T-cell (primary cell): ENCODE measurements at regions not wholly inside any gene's neighbourhood (a gene's known extent, or its start where the extent isn't known, plus 50 kb on each side); places are given as distances from the start of the nearest gene placed in this dataset.

Experiments
- ATAC-seq, 4 experiments: fragments of 200-7000 bp in 3 of 4; fragments of 150-1000 bp in 1 of 4; cut with Tn5 transposase; replicated peaks in 1 of 4; 1 replicate in 3 of 4; 2 replicates in 1 of 4; pipeline ENCODE4 v1.10.0; 2021; ENCODE audit warnings: moderate library complexity in 3 of 4, mild to moderate bottlenecking in 2 of 4, moderate number of reproducible peaks in 1 of 4
- CTCF ChIA-PET, 2 donors: fragments of 300-600 bp; sonication (Branson Sonifier 250); formaldehyde crosslinking; loops; one replicate each; lab custom pipeline; 2022; ENCODE audit warnings: antibody characterized with exemption in 2 of 2; lab: Charles Lee
- POLR2A ChIA-PET, 2 donors: fragments of 300-600 bp; sonication (Branson Sonifier 250); formaldehyde crosslinking; loops; one replicate each; lab custom pipeline; 2022; ENCODE audit warnings: antibody characterized with exemption in 2 of 2; lab: Charles Lee
- DNase-seq, 35 experiments: peaks; one replicate each; pipeline versions ENCODE4 v3.0.0 to v3.0.0-alpha.2; 2013 to 2023
- H3K27ac ChIP-seq: one replicate; pipeline ENCODE4 v1.5.1; 2013; ENCODE audit warnings: low read length
- H3K27me3 ChIP-seq, 2 experiments: replicated peaks in 1 of 2; 1 replicate in 1 of 2; 2 replicates in 1 of 2; pipeline versions ENCODE4 v1.6.1 to v1.7.0; 2013; ENCODE audit warnings: low read length in 1 of 2, mixed read lengths in 1 of 2; ENCODE audit not compliant: control insufficient read depth in 2 of 2, insufficient read depth in 2 of 2; ENCODE audit errors: extremely low read depth in 1 of 2
- H3K36me3 ChIP-seq, 2 donors: 1 replicate in 1 of 2; 2 replicates in 1 of 2; pipeline versions ENCODE4 v1.6.1 to v1.7.0; 2013; ENCODE audit warnings: low read length in 1 of 2; ENCODE audit not compliant: control insufficient read depth in 2 of 2, insufficient read depth in 1 of 2; ENCODE audit errors: extremely low read depth in 1 of 2
- H3K4me1 ChIP-seq, 2 experiments: 1 replicate in 1 of 2; 2 replicates in 1 of 2; pipeline versions ENCODE4 v1.6.1 to v1.7.0; 2013; ENCODE audit warnings: low read length in 2 of 2, mixed read lengths in 1 of 2; ENCODE audit not compliant: insufficient read depth in 2 of 2, control insufficient read depth in 1 of 2; ENCODE audit errors: extremely low read depth in 1 of 2
- H3K4me3 ChIP-seq, 2 donors: 1 replicate in 1 of 2; 2 replicates in 1 of 2; pipeline versions ENCODE4 v1.5.1 to v1.7.0; 2013; ENCODE audit warnings: mild to moderate bottlenecking in 2 of 2, low read length in 1 of 2, moderate library complexity in 1 of 2; ENCODE audit not compliant: control insufficient read depth in 1 of 2; ENCODE audit errors: extremely low read depth in 1 of 2
- H3K9me3 ChIP-seq: 2 replicates; pipeline ENCODE4 v1.7.0; 2013
- H3K27ac Mint-ChIP-seq, 2 donors: one replicate each; pipeline ENCODE4 v1.8.0; 2020 to 2021; ENCODE audit warnings: mild to moderate bottlenecking in 2 of 2, mixed read lengths in 2 of 2
- H3K27me3 Mint-ChIP-seq, 2 donors: one replicate each; pipeline ENCODE4 v1.8.0; 2021 to 2022; ENCODE audit warnings: mixed read lengths in 2 of 2
- H3K36me3 Mint-ChIP-seq: one replicate; pipeline ENCODE4 v1.8.0; 2021; ENCODE audit warnings: mixed read lengths
- H3K4me1 Mint-ChIP-seq, 3 donors: one replicate each; pipeline ENCODE4 v1.8.0; 2020 to 2022; ENCODE audit warnings: mixed read lengths in 3 of 3, mild to moderate bottlenecking in 1 of 3
- H3K4me3 Mint-ChIP-seq, 3 donors: one replicate each; pipeline ENCODE4 v1.8.0; 2020 to 2022; ENCODE audit warnings: mild to moderate bottlenecking in 3 of 3, mixed read lengths in 3 of 3, moderate library complexity in 3 of 3
- H3K9me3 Mint-ChIP-seq, 3 donors: one replicate each; pipeline ENCODE4 v1.8.0; 2020 to 2022; ENCODE audit warnings: mixed read lengths in 3 of 3
- WGBS: methylation state at CpG from one replicate; pipeline ENCODE4 v1.1.5; 2013; ENCODE audit warnings: missing lambda C conversion rate; ENCODE audit not compliant: insufficient coverage; 5-methylcytosine and 5-hydroxymethylcytosine counted together

DNA sequence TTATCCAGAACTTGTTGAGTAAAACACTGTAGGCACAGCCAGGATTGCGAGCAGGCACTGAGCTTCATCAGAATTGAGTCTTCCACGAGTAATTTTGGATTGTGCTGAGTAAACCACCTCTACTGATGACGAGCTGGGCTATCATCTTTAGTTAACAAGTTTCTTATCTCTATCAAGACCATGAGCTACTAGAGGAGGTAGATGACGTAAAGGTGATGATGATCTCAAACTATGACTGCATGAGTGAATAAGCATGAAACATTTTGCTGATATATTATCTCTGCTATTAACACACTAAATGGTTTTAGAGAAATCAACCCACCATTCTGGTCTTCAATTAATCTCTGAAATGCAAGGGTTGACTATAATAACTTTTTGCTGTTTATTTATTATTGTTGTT is 506.0 kb downstream of the GBE1 start:
- Mint-ChIP-seq H3K4me3 (no peak overlapping the region), H3K9me3 (peaks cover 0 to 6% (median 3%) of the 10 kb centered on the region in 3 donors), H3K27me3 (no peaks in the 10 kb centered on the region), H3K27ac (no peak overlapping the region), H3K4me1 (no peaks in the 10 kb centered on the region), H3K36me3 (no peaks in the 10 kb centered on the region)
- ChIA-PET CTCF (no interaction called here), POLR2A (no interaction called here)
- H3K4me1 ChIP-seq = no peaks in the 10 kb centered on the region
- ATAC-seq (no peak), DNase-seq (no peak)
- no peak overlapping the region for H3K27ac ChIP-seq
- no peaks in the 10 kb centered on the region for H3K9me3 ChIP-seq
- no peak overlapping the region for H3K4me3 ChIP-seq
- no peaks in the 10 kb centered on the region for H3K27me3 ChIP-seq
- 80% methylated on average over 1 of the region's 4 CpGs for WGBS
- no peaks in the 10 kb centered on the region for H3K36me3 ChIP-seq

DNA sequence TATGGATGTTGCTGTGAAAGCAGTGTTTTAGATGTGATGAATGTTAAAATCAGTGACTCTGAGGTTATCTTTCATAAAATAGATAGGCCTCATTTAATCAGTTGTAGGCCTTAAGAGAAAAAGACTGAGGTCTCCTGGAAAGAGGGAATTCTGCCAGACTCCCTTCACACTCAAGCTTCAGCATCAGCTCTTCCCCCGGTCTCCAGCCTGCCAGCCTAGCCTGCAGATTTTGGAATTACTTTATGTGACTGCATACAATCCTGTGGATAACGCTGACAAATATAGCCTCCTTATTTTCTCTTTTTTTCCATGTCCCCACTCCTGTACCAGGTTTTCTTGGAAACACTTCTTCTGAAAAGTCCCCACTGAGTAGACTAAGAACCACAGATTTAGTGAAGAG is 510.3 kb downstream of the GBE1 start:
- Mint-ChIP-seq H3K36me3 (no peaks in the 10 kb centered on the region), H3K4me3 (no peak overlapping the region), H3K9me3 (peaks cover 0 to 3% (median 2%) of the 10 kb centered on the region in 3 donors), H3K27me3 (no peaks in the 10 kb centered on the region), H3K4me1 (no peaks in the 10 kb centered on the region), H3K27ac (no peak overlapping the region)
- WGBS = no CpG with 5 or more reads among the region's 2 CpGs
- Histone ChIP-seq H3K4me1 (no peaks in the 10 kb centered on the region), H3K36me3 (no peaks in the 10 kb centered on the region), H3K9me3 (no peaks in the 10 kb centered on the region), H3K4me3 (no peak overlapping the region), H3K27ac (no peak overlapping the region), H3K27me3 (no peaks in the 10 kb centered on the region)
- CTCF ChIA-PET = no interaction called here
- no peak for DNase-seq
- POLR2A ChIA-PET = no interaction called here
- no peak for ATAC-seq

GRCh38 chr3:81249540-81250029 is 511.9 kb downstream of the GBE1 start:
- H3K9me3 Mint-ChIP-seq = peaks cover 0 to 3% (median 2%) of the 10 kb centered on the region in 3 donors
- no peak overlapping the region for H3K4me3 ChIP-seq
- no peak overlapping the region for H3K27ac ChIP-seq
- H3K27ac Mint-ChIP-seq = no peak overlapping the region
- no peak overlapping the region for H3K4me3 Mint-ChIP-seq
- no peaks in the 10 kb centered on the region for H3K4me1 Mint-ChIP-seq
- 89% methylated on average over 1 of the region's 1 CpG for WGBS
- H3K9me3 ChIP-seq = no peaks in the 10 kb centered on the region
- no peaks in the 10 kb centered on the region for H3K27me3 ChIP-seq
- no peaks in the 10 kb centered on the region for H3K36me3 Mint-ChIP-seq
- ChIA-PET CTCF (no interaction called here), POLR2A (no interaction called here)
- no peaks in the 10 kb centered on the region for H3K36me3 ChIP-seq
- no peaks in the 10 kb centered on the region for H3K27me3 Mint-ChIP-seq
- no peaks in the 10 kb centered on the region for H3K4me1 ChIP-seq
- ATAC-seq (no peak), DNase-seq (no peak)

GRCh38 chr3:81245501-81245900 is 515.9 kb downstream of the GBE1 start:
- no peaks in the 10 kb centered on the region for H3K4me1 Mint-ChIP-seq
- Histone ChIP-seq H3K27ac (no peak overlapping the region), H3K4me3 (no peak overlapping the region), H3K36me3 (no peaks in the 10 kb centered on the region), H3K4me1 (no peaks in the 10 kb centered on the region), H3K27me3 (no peaks in the 10 kb centered on the region), H3K9me3 (no peaks in the 10 kb centered on the region)
- no peak overlapping the region for H3K27ac Mint-ChIP-seq
- no peak overlapping the region for H3K4me3 Mint-ChIP-seq
- ATAC-seq (no peak), DNase-seq (no peak)
- ChIA-PET POLR2A (no interaction called here), CTCF (no interaction called here)
- no CpG with 5 or more reads among the region's 3 CpGs for WGBS
- no peaks in the 10 kb centered on the region for H3K27me3 Mint-ChIP-seq
- peaks cover under 1 to 3% (median 3%) of the 10 kb centered on the region in 3 donors for H3K9me3 Mint-ChIP-seq
- H3K36me3 Mint-ChIP-seq = no peaks in the 10 kb centered on the region

GRCh38 chr3:81245043-81245442 is 516.4 kb downstream of the GBE1 start:
- DNase-seq (no peak), ATAC-seq (no peak)
- no peaks in the 10 kb centered on the region for H3K27me3 Mint-ChIP-seq
- H3K36me3 Mint-ChIP-seq = no peaks in the 10 kb centered on the region
- no peaks in the 10 kb centered on the region for H3K4me1 Mint-ChIP-seq
- Histone ChIP-seq H3K27me3 (no peaks in the 10 kb centered on the region), H3K9me3 (no peaks in the 10 kb centered on the region), H3K4me1 (no peaks in the 10 kb centered on the region), H3K36me3 (no peaks in the 10 kb centered on the region), H3K27ac (no peak overlapping the region), H3K4me3 (no peak overlapping the region)
- no peak overlapping the region for H3K27ac Mint-ChIP-seq
- ChIA-PET CTCF (no interaction called here), POLR2A (no interaction called here)
- H3K4me3 Mint-ChIP-seq = no peak overlapping the region
- H3K9me3 Mint-ChIP-seq = peaks cover 0 to 3% (median 3%) of the 10 kb centered on the region in 3 donors
- WGBS = no CpG with 5 or more reads among the region's 2 CpGs

- no peak for ATAC-seq
- no peak for DNase-seq
- Histone ChIP-seq H3K4me1 (no peaks in the 10 kb centered on the region), H3K9me3 (no peaks in the 10 kb centered on the region), H3K36me3 (no peaks in the 10 kb centered on the region), H3K4me3 (no peak overlapping the region), H3K27ac (no peak overlapping the region), H3K27me3 (no peaks in the 10 kb centered on the region)
- Mint-ChIP-seq H3K36me3 (no peaks in the 10 kb centered on the region), H3K4me3 (no peak overlapping the region), H3K27ac (no peak overlapping the region), H3K4me1 (no peaks in the 10 kb centered on the region), H3K9me3 (peaks cover 0 to 3% (median 3%) of the 10 kb centered on the region in 3 donors), H3K27me3 (no peaks in the 10 kb centered on the region)
- POLR2A ChIA-PET = no interaction called here
- CTCF ChIA-PET = no interaction called here
- WGBS = 100% methylated on average over 3 of the region's 3 CpGs
These were observed 517.2 kb downstream of the GBE1 start for GRCh38 chr3:81244231-81244630.

DNA sequence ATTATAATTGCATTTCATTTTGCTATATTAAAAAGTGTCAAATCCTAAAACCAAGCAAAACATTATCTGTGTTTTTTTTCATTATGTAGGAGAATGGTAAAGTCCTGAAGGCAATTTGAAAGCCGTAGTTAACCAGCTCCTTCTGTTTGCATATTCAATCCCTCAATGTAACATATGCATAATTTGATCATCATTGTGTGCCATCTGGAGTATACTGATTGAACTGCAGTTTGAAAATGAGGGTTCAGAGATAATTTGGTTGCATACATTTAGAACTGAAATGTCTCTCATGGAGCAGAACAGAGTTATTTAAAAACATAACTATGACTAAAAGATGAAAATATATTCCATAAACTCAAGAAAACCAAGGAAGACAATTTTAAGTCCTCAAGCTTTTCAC is 518.6 kb downstream of the GBE1 start:
- Mint-ChIP-seq H3K27me3 (no peaks in the 10 kb centered on the region), H3K27ac (no peak overlapping the region), H3K4me3 (no peak overlapping the region), H3K9me3 (peaks cover 3 to 4% (median 3%) of the 10 kb centered on the region in 3 donors), H3K36me3 (no peaks in the 10 kb centered on the region), H3K4me1 (no peaks in the 10 kb centered on the region)
- H3K27me3 ChIP-seq = no peaks in the 10 kb centered on the region
- H3K9me3 ChIP-seq = no peaks in the 10 kb centered on the region
- DNase-seq (no peak), ATAC-seq (no peak)
- no peaks in the 10 kb centered on the region for H3K4me1 ChIP-seq
- ChIA-PET CTCF (no interaction called here), POLR2A (no interaction called here)
- H3K27ac ChIP-seq = no peak overlapping the region
- no CpG with 5 or more reads among the region's 1 CpG for WGBS
- no peaks in the 10 kb centered on the region for H3K36me3 ChIP-seq
- no peak overlapping the region for H3K4me3 ChIP-seq
